Neural progenitor cell (in vitro differentiated cells): ENCODE measurements at regions not wholly inside any gene's neighbourhood (a gene's known extent, or its start where the extent isn't known, plus 50 kb on each side); places are given as distances from the start of the nearest gene placed in this dataset.

Source experiments
- CTCF ChIP-seq: fragments of 200-600 bp; sonication (generic); IDR thresholded peaks from 2 replicates; pipeline ENCODE4 v1.5.1; 2017; ENCODE audit warnings: antibody characterized with exemption, mild to moderate bottlenecking
- EZH2 ChIP-seq: fragments of 200-600 bp; sonication (generic); IDR thresholded peaks from 2 replicates; pipeline ENCODE4 v1.6.1; 2017; ENCODE audit warnings: antibody characterized with exemption, mild to moderate bottlenecking, moderate library complexity
- EZH2phosphoT487 ChIP-seq: fragments of 200-600 bp; sonication (generic); IDR thresholded peaks from 2 replicates; pipeline ENCODE4 v1.6.1; 2017; ENCODE audit warnings: antibody characterized with exemption

GRCh38 chr19:28350673-28351072 lies 862.3 kb downstream of the UQCRFS1 start:
- TF ChIP-seq EZH2phosphoT487 (no peak), CTCF (no peak), EZH2 (no peak)
